Body of pancreas (tissue), 4 donors: ENCODE measurements at regions not wholly inside any gene's neighbourhood (a gene's known extent, or its start where the extent isn't known, plus 50 kb on each side); places are given as distances from the start of the nearest gene placed in this dataset.

Experiments used
- CTCF ChIP-seq, 7 experiments: fragments of 450-650 bp in 4 of 7; fragments of 200-600 bp in 3 of 7; sonication (generic) in 3 of 7; IDR thresholded peaks; one replicate each; pipeline ENCODE4 v1.5.1; 2016 to 2019; ENCODE audit warnings: antibody characterized with exemption in 7 of 7
- POLR2A ChIP-seq, 3 donors: fragments of 450-650 bp; IDR thresholded peaks; one replicate each; pipeline ENCODE4 v1.6.1; 2016; ENCODE audit warnings: antibody characterized with exemption in 3 of 3, mild to moderate bottlenecking in 2 of 3

GRCh38 chr12:125491553-125491952 lies 426.3 kb downstream of the AACS start:
- TF ChIP-seq CTCF (IDR thresholded peaks at IDR 0.05): no peak
- TF ChIP-seq POLR2A (IDR thresholded peaks at IDR 0.05): no peak
